ENCODE measurements at regions not wholly inside any gene's neighbourhood (a gene's known extent, or its start where the extent isn't known, plus 50 kb on each side); places are given as distances from the start of the nearest gene placed in this dataset.
A peak's percentile ranks its signal among the peaks of the same experiment; 100 is the strongest.

DNA sequence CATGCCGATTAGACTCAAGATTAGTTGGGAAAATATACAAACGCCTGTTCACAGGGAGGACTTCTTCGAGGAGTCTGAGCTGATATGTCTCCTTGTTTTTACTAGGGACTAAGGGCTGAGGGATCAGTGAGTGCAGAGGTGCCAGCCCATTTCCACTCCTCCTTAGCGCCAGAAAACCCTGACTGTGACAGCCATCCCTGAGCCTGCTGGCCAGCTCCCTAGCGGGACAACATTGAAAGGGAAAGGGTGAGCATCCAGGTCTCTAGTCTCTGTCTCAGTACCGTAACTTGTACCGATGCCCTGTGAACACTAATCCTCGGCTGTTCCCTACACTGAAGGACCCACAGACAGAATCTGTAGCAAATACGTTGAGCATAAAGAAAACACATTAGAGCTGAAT is 243.4 kb downstream of the WNT5A start:
- DNase-seq (ENCODE audit: low read depth) = no peak

- DNase-seq (ENCODE audit: low read depth) = no peak
These were observed 244.2 kb downstream of the WNT5A start for GRCh38 chr3:55242921-55243320.

- DNase-seq (ENCODE audit: low read depth) = no peak
These were observed 246.0 kb downstream of the WNT5A start for GRCh38 chr3:55241098-55241497.

- DNase-seq (ENCODE audit: low read depth) = no peak
These were observed 251.7 kb downstream of the WNT5A start for GRCh38 chr3:55235416-55235815.

DNA sequence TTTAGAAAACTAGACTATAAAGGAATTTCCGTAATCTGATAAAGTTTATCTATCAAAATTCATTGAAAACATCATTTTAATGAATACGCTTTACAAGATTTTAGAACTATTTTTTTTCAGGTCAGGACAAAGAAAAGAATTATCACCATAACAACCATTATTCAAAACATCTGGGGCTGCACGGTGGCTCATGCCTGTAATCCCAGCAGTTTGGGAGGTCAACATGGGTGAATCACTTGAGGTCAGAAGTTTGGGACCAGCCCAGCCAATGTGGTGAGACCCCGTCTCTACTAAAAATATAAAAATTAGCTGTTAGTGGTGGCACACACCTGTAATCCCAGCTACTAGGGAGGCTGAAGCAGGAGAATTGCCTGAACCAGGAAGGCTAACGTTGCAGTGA is 260.4 kb downstream of the WNT5A start:
- no peak for DNase-seq (ENCODE audit: low read depth)

- DNase-seq (ENCODE audit: low read depth) = no peak
These were observed 268.5 kb downstream of the WNT5A start for GRCh38 chr3:55218577-55218976.

GRCh38 chr3:55207744-55208143 is 279.4 kb downstream of the WNT5A start:
- DNase-seq (ENCODE audit: low read depth) = no peak

GRCh38 chr3:55205990-55206389 is 278.1 kb upstream of the LRTM1 start:
- DNase-seq (ENCODE audit: low read depth) = peak; percentile 62

DNA sequence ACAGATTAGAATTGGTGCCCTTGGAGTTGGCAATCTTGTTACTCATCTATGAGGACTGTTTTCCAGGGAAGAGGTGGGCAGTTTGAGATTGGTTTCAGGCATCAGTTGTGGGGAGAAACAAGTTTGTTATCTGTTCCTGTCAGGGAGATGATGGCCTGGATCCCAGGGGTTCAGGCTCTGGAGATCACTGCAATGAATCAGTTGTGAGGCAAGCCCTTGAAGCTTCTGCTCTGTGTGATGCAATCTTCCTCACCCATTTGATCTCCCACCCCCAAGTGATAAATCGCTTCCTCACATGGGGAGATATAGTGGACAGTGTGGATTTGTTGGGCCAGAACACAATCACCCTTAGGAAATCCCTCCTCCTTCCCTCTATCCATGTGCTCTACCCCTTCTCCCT is 276.6 kb upstream of the LRTM1 start:
- DNase-seq (ENCODE audit: low read depth) = peak; percentile 31

GRCh38 chr3:55203546-55203945 is 275.7 kb upstream of the LRTM1 start:
- DNase-seq (ENCODE audit: low read depth) = peak; percentile 15

GRCh38 chr3:55203006-55203405 is 275.1 kb upstream of the LRTM1 start:
- peak; percentile 81 for DNase-seq (ENCODE audit: low read depth)

- peak; percentile 97 for DNase-seq (ENCODE audit: low read depth)
These were observed 274.5 kb upstream of the LRTM1 start for GRCh38 chr3:55202326-55202725.

DNA sequence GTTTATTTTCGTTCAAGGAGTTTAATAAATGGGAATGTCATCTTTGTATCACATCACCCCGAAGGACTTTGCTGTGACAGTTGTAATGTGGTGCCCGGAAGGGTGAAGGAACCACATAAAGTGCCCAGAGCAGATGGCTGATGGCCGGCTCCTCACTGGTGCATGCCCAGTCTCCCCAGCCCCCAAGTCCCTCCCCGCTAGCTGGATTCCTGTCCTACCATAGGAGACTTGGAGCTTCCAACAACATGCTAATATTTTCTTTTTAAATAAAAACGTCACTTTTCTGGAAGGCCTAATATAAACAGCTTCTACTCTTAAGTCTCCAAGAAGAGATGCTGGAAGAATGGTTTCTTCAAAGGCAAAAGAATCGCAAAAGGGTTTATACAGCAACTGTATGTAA is 273.9 kb upstream of the LRTM1 start:
- no peak for DNase-seq (ENCODE audit: low read depth)

DNA sequence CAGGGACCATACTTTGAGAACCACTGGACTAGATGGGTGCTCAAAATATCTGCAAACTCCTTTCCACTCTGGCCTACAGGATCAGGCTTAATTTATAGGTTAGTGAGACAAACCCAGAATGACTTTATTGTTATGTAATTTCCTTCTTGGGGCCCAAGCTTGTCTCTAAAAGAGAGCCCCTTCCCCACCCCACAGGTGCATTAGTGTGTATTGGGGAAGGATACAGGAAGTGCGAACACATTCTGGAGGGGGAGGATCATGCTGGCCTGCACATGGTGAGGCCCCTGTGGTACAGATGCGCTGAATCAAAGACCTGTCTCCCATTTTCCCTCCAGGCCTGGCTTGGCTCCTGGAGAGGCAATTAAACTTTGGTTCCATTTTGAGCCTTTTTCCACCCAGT is 273.0 kb upstream of the LRTM1 start:
- no peak for DNase-seq (ENCODE audit: low read depth)

- DNase-seq (ENCODE audit: low read depth) = peak; percentile 97
These were observed 270.7 kb upstream of the LRTM1 start for GRCh38 chr3:55198554-55198953.

DNA sequence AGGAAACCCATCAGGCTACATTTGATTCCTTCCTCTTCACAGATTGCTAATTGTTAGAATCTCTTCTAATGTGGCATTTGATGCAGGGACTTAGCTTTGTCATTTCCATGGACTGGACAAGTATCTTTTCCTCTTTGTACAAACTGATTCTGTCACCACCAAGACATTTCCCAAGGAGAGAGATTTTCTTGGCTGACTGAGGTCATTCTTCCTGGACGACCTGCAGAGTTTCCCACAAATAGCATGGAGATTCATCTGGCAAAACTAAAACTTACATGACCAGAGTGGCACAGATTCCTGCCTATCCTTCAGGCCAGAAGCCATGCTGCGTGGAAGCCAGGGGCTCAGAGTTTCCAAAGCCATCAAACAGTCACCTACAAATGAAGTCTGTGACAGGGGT is 269.2 kb upstream of the LRTM1 start:
- DNase-seq (ENCODE audit: low read depth) = no peak

- no peak for DNase-seq (ENCODE audit: low read depth)
These were observed 268.6 kb upstream of the LRTM1 start for GRCh38 chr3:55196495-55196894.

GRCh38 chr3:55194376-55194775 is 266.5 kb upstream of the LRTM1 start:
- DNase-seq (ENCODE audit: low read depth) = no peak

- peak; percentile 98 for DNase-seq (ENCODE audit: low read depth)
These were observed 264.3 kb upstream of the LRTM1 start for GRCh38 chr3:55191911-55192775.

- peak; percentile 73 for DNase-seq (ENCODE audit: low read depth)
These were observed 262.5 kb upstream of the LRTM1 start for GRCh38 chr3:55190331-55190730.

DNA sequence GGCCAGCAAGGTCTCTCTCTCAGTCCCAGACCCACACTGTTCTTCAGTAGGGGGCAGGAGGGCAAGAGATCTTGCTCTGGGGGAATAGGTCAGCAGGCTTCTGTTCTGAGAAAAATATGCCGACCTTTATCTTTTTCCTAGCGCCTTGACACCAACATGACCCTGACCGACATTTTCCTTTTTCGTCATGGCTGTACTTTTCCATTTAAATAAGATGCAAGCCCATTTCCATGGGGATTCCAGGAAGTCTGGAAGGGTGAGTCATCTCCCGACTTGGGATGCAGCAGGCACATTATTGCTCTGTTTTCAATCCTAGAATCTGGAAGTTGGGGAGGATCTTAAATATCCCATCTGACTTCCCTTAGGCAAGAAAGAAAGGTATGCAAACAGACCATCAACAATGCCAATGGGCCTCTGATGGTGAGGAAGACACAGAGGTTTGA is 261.5 kb upstream of the LRTM1 start:
- peak; percentile 83 for DNase-seq (ENCODE audit: low read depth)

DNA sequence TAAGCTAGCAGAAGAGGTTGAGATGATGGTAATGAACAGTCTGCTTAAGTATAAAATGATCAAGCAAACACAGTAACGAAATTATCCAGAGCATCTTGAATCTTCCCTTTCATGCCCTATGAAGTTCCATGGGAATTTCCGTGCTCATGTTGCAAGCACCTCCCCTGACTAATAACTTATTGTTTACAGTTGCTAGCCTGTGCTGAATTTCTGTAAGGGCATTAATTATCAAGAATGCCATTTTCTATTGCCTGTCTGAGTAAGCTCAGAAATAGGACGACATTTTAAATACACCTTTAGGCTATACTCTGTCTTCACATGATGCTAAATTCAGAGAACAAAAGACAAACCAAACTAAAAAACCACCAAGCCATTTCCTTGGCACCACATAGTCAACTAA is 257.5 kb upstream of the LRTM1 start:
- peak; percentile 26 for DNase-seq (ENCODE audit: low read depth)

GRCh38 chr3:55183201-55183600 is 255.3 kb upstream of the LRTM1 start:
- DNase-seq (ENCODE audit: low read depth) = no peak
